MM.1S (cell line): ENCODE measurements at regions not wholly inside any gene's neighbourhood (a gene's known extent, or its start where the extent isn't known, plus 50 kb on each side); places are given as distances from the start of the nearest gene placed in this dataset.

Experiments
- DNase-seq: peaks from one replicate; pipeline ENCODE4 v3.0.0-alpha.2; 2015
- H2AFZ ChIP-seq: fragments of 300-600 bp; sonication (generic); 2 replicates; pipeline ENCODE4 v1.6.0; 2016; ENCODE audit warnings: antibody characterized with exemption, low read length
- H3F3A ChIP-seq: fragments of 300-600 bp; sonication (generic); 2 replicates; pipeline ENCODE4 v1.6.1; 2016; ENCODE audit warnings: mild to moderate bottlenecking, antibody characterized with exemption, low read length, moderate library complexity, mixed read lengths; ENCODE audit not compliant: insufficient read depth
- H3K27ac ChIP-seq: fragments of 300-600 bp; sonication (generic); 2 replicates; pipeline ENCODE4 v1.5.1; 2016; ENCODE audit warnings: mild to moderate bottlenecking, low read length
- H3K27me3 ChIP-seq: fragments of 300-600 bp; sonication (generic); replicated peaks from 2 replicates; pipeline ENCODE4 v1.6.0; 2016; ENCODE audit warnings: low read length; ENCODE audit not compliant: insufficient read depth
- H3K36me3 ChIP-seq: fragments of 300-600 bp; sonication (generic); replicated peaks from 2 replicates; pipeline ENCODE4 v1.6.1; 2016; ENCODE audit warnings: mild to moderate bottlenecking, low read length, mixed read lengths; ENCODE audit not compliant: insufficient read depth
- H3K4me1 ChIP-seq: fragments of 300-600 bp; sonication (generic); 2 replicates; pipeline ENCODE4 v1.6.1; 2016; ENCODE audit warnings: low read length, mixed read lengths
- H3K4me2 ChIP-seq: fragments of 300-600 bp; sonication (generic); 2 replicates; pipeline ENCODE4 v1.6.0; 2016; ENCODE audit warnings: low read depth, low read length
- H3K4me3 ChIP-seq: fragments of 300-600 bp; sonication (generic); 2 replicates; pipeline ENCODE4 v1.5.1; 2016; ENCODE audit warnings: low read length, mixed read lengths
- H3K79me2 ChIP-seq: fragments of 300-600 bp; sonication (generic); 2 replicates; pipeline ENCODE4 v1.6.1; 2016; ENCODE audit warnings: mixed run types, low read length, mixed read lengths
- H3K9ac ChIP-seq: fragments of 300-600 bp; sonication (generic); 2 replicates; pipeline ENCODE4 v1.6.1; 2016; ENCODE audit warnings: low read length, mixed read lengths
- H3K9me2 ChIP-seq: fragments of 300-600 bp; sonication (generic); replicated peaks from 2 replicates; pipeline ENCODE4 v1.6.1; 2016; ENCODE audit warnings: mild to moderate bottlenecking, low read length, mixed read lengths; ENCODE audit not compliant: insufficient read depth
- H3K9me3 ChIP-seq: fragments of 300-600 bp; sonication (generic); replicated peaks from 2 replicates; pipeline ENCODE4 v1.6.1; 2016; ENCODE audit warnings: mild to moderate bottlenecking, low read length, mixed read lengths; ENCODE audit not compliant: insufficient read depth
- H4K20me1 ChIP-seq: fragments of 300-600 bp; sonication (generic); 2 replicates; pipeline ENCODE4 v1.6.1; 2016; ENCODE audit warnings: mild to moderate bottlenecking, low read length, moderate library complexity, mixed read lengths; ENCODE audit not compliant: insufficient read depth
- EZH2 ChIP-seq: fragments of 300-600 bp; sonication (generic); optimal IDR thresholded peaks from 2 replicates; pipeline ENCODE3; 2017; ENCODE audit warnings: low read depth, mild to moderate bottlenecking, antibody characterized with exemption, low read length, mixed read lengths
- EZH2phosphoT487 ChIP-seq: fragments of 300-600 bp; sonication (generic); IDR thresholded peaks from 2 replicates; pipeline ENCODE4 v1.6.1; 2018; ENCODE audit warnings: antibody characterized with exemption, low read length
- TF ChIP-seq, protein P1 (sequence below): fragments of 300-600 bp; sonication (generic); IDR thresholded peaks from 2 replicates; pipeline ENCODE4 v1.5.1; 2016; ENCODE audit warnings: antibody characterized with exemption, low read length, mixed read lengths

DNA sequence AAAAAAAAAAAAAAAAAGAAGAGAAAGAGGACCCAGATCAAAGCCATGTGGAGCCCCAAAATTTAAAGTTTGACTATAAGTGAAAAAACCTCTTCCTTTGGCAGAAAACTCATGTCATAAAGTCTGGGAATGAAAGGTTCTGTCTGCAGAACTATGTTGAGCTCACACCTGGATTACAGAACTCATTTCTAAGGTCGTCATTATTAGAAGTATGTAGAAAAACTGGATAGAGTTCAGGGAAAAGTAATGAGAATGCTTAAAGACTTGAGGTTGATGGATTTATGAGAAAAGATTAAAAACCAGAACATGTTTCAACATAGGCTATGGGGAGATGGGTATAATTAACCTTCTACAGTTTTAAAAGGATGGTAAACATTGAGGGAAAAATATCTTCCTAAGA, 90.7 kb upstream of the COL11A1 start:
- Histone ChIP-seq H2AFZ (no peak overlapping the region), H3K9me2 (no peaks in the 10 kb centered on the region), H3F3A (no peaks in the 10 kb centered on the region), H3K27me3 (no peaks in the 10 kb centered on the region), H3K4me2 (no peak overlapping the region), H3K9me3 (no peaks in the 10 kb centered on the region), H3K4me3 (no peak overlapping the region), H3K27ac (no peak overlapping the region), H3K36me3 (no peaks in the 10 kb centered on the region), H3K9ac (no peak overlapping the region), H3K4me1 (no peaks in the 10 kb centered on the region), H4K20me1 (no peaks in the 10 kb centered on the region), H3K79me2 (no peaks in the 10 kb centered on the region)
- TF ChIP-seq, protein P1, sequence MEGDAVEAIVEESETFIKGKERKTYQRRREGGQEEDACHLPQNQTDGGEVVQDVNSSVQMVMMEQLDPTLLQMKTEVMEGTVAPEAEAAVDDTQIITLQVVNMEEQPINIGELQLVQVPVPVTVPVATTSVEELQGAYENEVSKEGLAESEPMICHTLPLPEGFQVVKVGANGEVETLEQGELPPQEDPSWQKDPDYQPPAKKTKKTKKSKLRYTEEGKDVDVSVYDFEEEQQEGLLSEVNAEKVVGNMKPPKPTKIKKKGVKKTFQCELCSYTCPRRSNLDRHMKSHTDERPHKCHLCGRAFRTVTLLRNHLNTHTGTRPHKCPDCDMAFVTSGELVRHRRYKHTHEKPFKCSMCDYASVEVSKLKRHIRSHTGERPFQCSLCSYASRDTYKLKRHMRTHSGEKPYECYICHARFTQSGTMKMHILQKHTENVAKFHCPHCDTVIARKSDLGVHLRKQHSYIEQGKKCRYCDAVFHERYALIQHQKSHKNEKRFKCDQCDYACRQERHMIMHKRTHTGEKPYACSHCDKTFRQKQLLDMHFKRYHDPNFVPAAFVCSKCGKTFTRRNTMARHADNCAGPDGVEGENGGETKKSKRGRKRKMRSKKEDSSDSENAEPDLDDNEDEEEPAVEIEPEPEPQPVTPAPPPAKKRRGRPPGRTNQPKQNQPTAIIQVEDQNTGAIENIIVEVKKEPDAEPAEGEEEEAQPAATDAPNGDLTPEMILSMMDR, result no peak
- TF ChIP-seq EZH2 (no peak), EZH2phosphoT487 (no peak)
- DNase-seq, result no peak

GRCh38 chr1:103198076-103198475, 89.8 kb upstream of the COL11A1 start:
- TF ChIP-seq EZH2phosphoT487 (no peak), EZH2 (no peak)
- TF ChIP-seq, protein P1, result no peak
- no peaks in the 10 kb centered on the region for H3K36me3 ChIP-seq
- DNase-seq, result no peak
- H3K27ac ChIP-seq, result no peak overlapping the region
- H2AFZ ChIP-seq, result no peak overlapping the region
- no peak overlapping the region for H3K4me2 ChIP-seq
- no peaks in the 10 kb centered on the region for H3K4me1 ChIP-seq
- no peaks in the 10 kb centered on the region for H3K9me3 ChIP-seq
- H4K20me1 ChIP-seq, result no peaks in the 10 kb centered on the region
- no peaks in the 10 kb centered on the region for H3K27me3 ChIP-seq
- H3K9ac ChIP-seq, result no peak overlapping the region
- H3K4me3 ChIP-seq, result no peak overlapping the region
- no peaks in the 10 kb centered on the region for H3F3A ChIP-seq
- H3K79me2 ChIP-seq, result no peaks in the 10 kb centered on the region
- H3K9me2 ChIP-seq, result no peaks in the 10 kb centered on the region

DNA sequence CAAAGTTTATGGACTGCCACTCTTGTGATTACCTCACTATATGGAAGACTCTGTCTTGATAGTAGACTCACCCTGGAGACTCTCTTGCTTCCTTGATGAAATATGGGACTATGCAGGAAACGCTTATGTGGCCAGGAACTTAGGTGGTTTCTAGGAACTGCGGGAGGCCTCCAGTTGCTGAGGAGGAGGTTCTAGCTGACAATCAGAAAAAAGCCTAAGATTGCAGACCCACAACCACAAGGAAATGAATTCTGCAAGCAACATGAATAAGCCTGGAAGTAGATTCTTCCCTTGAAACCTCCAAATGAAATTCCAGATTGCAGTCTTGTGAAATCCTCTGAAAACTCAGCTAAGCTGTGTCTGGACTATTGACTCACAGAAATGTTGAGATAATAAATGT, 88.9 kb upstream of the COL11A1 start:
- no peak for DNase-seq
- no peak overlapping the region for H2AFZ ChIP-seq

More for the DNA sequence above, 88.9 kb upstream of the COL11A1 start:
- H3K9me3 ChIP-seq, result no peaks in the 10 kb centered on the region
- TF ChIP-seq, protein P1, result no peak
- TF ChIP-seq EZH2phosphoT487, result no peak
- no peak for TF ChIP-seq EZH2
- no peaks in the 10 kb centered on the region for H3K79me2 ChIP-seq
- H4K20me1 ChIP-seq, result no peaks in the 10 kb centered on the region
- H3K27me3 ChIP-seq, result no peaks in the 10 kb centered on the region
- H3K9me2 ChIP-seq, result no peaks in the 10 kb centered on the region
- H3K36me3 ChIP-seq, result no peaks in the 10 kb centered on the region
- no peak overlapping the region for H3K4me3 ChIP-seq
- no peak overlapping the region for H3K27ac ChIP-seq
- no peaks in the 10 kb centered on the region for H3F3A ChIP-seq
- H3K4me1 ChIP-seq, result no peaks in the 10 kb centered on the region
- no peak overlapping the region for H3K4me2 ChIP-seq
- no peak overlapping the region for H3K9ac ChIP-seq
